ENCODE measurements at regions not wholly inside any gene's neighbourhood (a gene's known extent, or its start where the extent isn't known, plus 50 kb on each side); places are given as distances from the start of the nearest gene placed in this dataset.

DNA sequence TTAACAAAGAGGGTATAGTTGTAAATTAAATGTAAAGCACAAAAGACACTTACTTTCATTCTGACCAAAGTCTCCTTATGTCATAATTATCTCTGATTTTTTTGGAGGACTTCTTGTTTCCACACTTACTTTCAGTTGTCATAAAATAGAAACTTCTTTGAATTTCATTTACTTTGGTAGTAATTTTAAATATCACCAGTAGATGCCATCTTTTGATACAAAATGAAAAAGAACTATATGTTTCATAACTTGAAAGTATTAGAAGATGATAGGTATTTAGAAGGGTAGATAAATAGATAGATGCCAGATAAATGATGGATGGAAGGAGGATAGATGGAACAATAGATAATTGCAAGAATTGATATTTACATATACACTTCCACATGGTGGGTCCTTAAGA, 1865.3 kb upstream of the CDH9 start:
- Histone ChIP-seq H3K4me3 (replicated peaks; ENCODE audit: low read depth, low read length) (no peak overlapping the region), H3K36me3 (ENCODE audit: control insufficient read depth, insufficient read depth, low read length) (no peaks in the 10 kb centered on the region), H3K27me3 (replicated peaks; ENCODE audit: control insufficient read depth, insufficient read depth, low read length) (no peaks in the 10 kb centered on the region)
- no peak for TF ChIP-seq CTCF (IDR thresholded peaks at IDR 0.05; ENCODE audit: insufficient read depth, low read length, poor library complexity, severe bottlenecking)
- DNase-seq (ENCODE audit: extremely low read depth, insufficient read length) = no peak

GRCh38 chr5:28896949-28897348, 1858.6 kb upstream of the CDH9 start:
- no peak for DNase-seq (ENCODE audit: extremely low read depth, insufficient read length)
- Histone ChIP-seq H3K4me3 (replicated peaks; ENCODE audit: low read depth, low read length) (no peak overlapping the region), H3K27me3 (replicated peaks; ENCODE audit: control insufficient read depth, insufficient read depth, low read length) (no peaks in the 10 kb centered on the region), H3K36me3 (ENCODE audit: control insufficient read depth, insufficient read depth, low read length) (no peaks in the 10 kb centered on the region)
- no peak for TF ChIP-seq CTCF (IDR thresholded peaks at IDR 0.05; ENCODE audit: insufficient read depth, low read length, poor library complexity, severe bottlenecking)

GRCh38 chr5:28880936-28881335, 1842.5 kb upstream of the CDH9 start:
- no peaks in the 10 kb centered on the region for H3K27me3 ChIP-seq (replicated peaks; ENCODE audit: control insufficient read depth, insufficient read depth, low read length)
- no peaks in the 10 kb centered on the region for H3K36me3 ChIP-seq (ENCODE audit: control insufficient read depth, insufficient read depth, low read length)
- no peak for TF ChIP-seq CTCF (IDR thresholded peaks at IDR 0.05; ENCODE audit: insufficient read depth, low read length, poor library complexity, severe bottlenecking)
- no peak overlapping the region for H3K4me3 ChIP-seq (replicated peaks; ENCODE audit: low read depth, low read length)
- DNase-seq (ENCODE audit: extremely low read depth, insufficient read length) = no peak

GRCh38 chr5:28877050-28877449, 1838.7 kb upstream of the CDH9 start:
- no peak for TF ChIP-seq CTCF (IDR thresholded peaks at IDR 0.05; ENCODE audit: insufficient read depth, low read length, poor library complexity, severe bottlenecking)
- Histone ChIP-seq H3K27me3 (replicated peaks; ENCODE audit: control insufficient read depth, insufficient read depth, low read length) (no peaks in the 10 kb centered on the region), H3K4me3 (replicated peaks; ENCODE audit: low read depth, low read length) (no peak overlapping the region), H3K36me3 (ENCODE audit: control insufficient read depth, insufficient read depth, low read length) (no peaks in the 10 kb centered on the region)
- DNase-seq (ENCODE audit: extremely low read depth, insufficient read length) = no peak

- DNase-seq (ENCODE audit: extremely low read depth, insufficient read length) = no peak
- no peaks in the 10 kb centered on the region for H3K36me3 ChIP-seq (ENCODE audit: control insufficient read depth, insufficient read depth, low read length)
- no peaks in the 10 kb centered on the region for H3K27me3 ChIP-seq (replicated peaks; ENCODE audit: control insufficient read depth, insufficient read depth, low read length)
- no peak for TF ChIP-seq CTCF (IDR thresholded peaks at IDR 0.05; ENCODE audit: insufficient read depth, low read length, poor library complexity, severe bottlenecking)
- H3K4me3 ChIP-seq (replicated peaks; ENCODE audit: low read depth, low read length) = no peak overlapping the region
Measured at GRCh38 chr5:28864006-28864405, 1825.6 kb upstream of the CDH9 start.

GRCh38 chr5:28862860-28863196, 1824.4 kb upstream of the CDH9 start:
- Histone ChIP-seq H3K27me3 (replicated peaks; ENCODE audit: control insufficient read depth, insufficient read depth, low read length) (no peaks in the 10 kb centered on the region), H3K4me3 (replicated peaks; ENCODE audit: low read depth, low read length) (no peak overlapping the region), H3K36me3 (ENCODE audit: control insufficient read depth, insufficient read depth, low read length) (no peaks in the 10 kb centered on the region)
- no peak for TF ChIP-seq CTCF (IDR thresholded peaks at IDR 0.05; ENCODE audit: insufficient read depth, low read length, poor library complexity, severe bottlenecking)
- no peak for DNase-seq (ENCODE audit: extremely low read depth, insufficient read length)

Measured in GM06990 (cell line).